Neural progenitor cell (in vitro differentiated cells): ENCODE measurements at regions not wholly inside any gene's neighbourhood (a gene's known extent, or its start where the extent isn't known, plus 50 kb on each side); places are given as distances from the start of the nearest gene placed in this dataset.

Experiments used
- DNase-seq: peaks from one replicate; pipeline ENCODE4 v3.0.0-alpha.2; 2016; ENCODE audit warnings: low spot score
- H2AFZ ChIP-seq: fragments of 200-600 bp; sonication (generic); replicated peaks from 2 replicates; pipeline ENCODE4 v1.6.1; 2016; ENCODE audit warnings: antibody characterized with exemption
- H3F3A ChIP-seq: fragments of 200-600 bp; sonication (generic); 2 replicates; pipeline ENCODE4 v1.6.1; 2016; ENCODE audit warnings: antibody characterized with exemption, low read depth
- H3K27ac ChIP-seq: fragments of 200-600 bp; sonication (generic); 2 replicates; pipeline ENCODE4 v1.5.1; 2016; ENCODE audit warnings: mild to moderate bottlenecking
- H3K27me3 ChIP-seq: fragments of 200-600 bp; sonication (generic); 2 replicates; pipeline ENCODE4 v1.6.1; 2016; ENCODE audit warnings: mild to moderate bottlenecking, moderate library complexity
- H3K36me3 ChIP-seq: fragments of 200-600 bp; sonication (generic); 2 replicates; pipeline ENCODE4 v1.5.1; 2016
- H3K4me1 ChIP-seq: fragments of 200-600 bp; sonication (generic); 2 replicates; pipeline ENCODE4 v1.6.1; 2016; ENCODE audit warnings: mixed run types
- H3K4me2 ChIP-seq: fragments of 200-600 bp; sonication (generic); 2 replicates; pipeline ENCODE4 v1.6.1; 2016
- H3K4me3 ChIP-seq: fragments of 200-600 bp; sonication (generic); 2 replicates; pipeline ENCODE4 v1.5.1; 2016
- H3K79me2 ChIP-seq: fragments of 200-600 bp; sonication (generic); 2 replicates; pipeline ENCODE4 v1.6.1; 2016; ENCODE audit warnings: low read depth
- H3K9ac ChIP-seq: fragments of 200-600 bp; sonication (generic); 2 replicates; pipeline ENCODE4 v1.6.1; 2016
- H3K9me3 ChIP-seq: fragments of 200-600 bp; sonication (generic); 2 replicates; pipeline ENCODE4 v1.5.1; 2016; ENCODE audit warnings: low read depth
- H4K20me1 ChIP-seq: fragments of 200-600 bp; sonication (generic); 2 replicates; pipeline ENCODE4 v1.6.1; 2016; ENCODE audit warnings: low read depth
- H3K27ac Mint-ChIP-seq: 3 replicates; pipeline ENCODE4 v1.8.0; 2021; ENCODE audit warnings: mixed read lengths
- H3K27me3 Mint-ChIP-seq: 2 replicates; pipeline ENCODE4 v1.8.0; 2022; ENCODE audit warnings: low read depth, mild to moderate bottlenecking, inconsistent platforms, moderate library complexity, mixed read lengths; ENCODE audit not compliant: insufficient read depth
- H3K36me3 Mint-ChIP-seq: 3 replicates; pipeline ENCODE4 v1.8.0; 2021; ENCODE audit warnings: mixed read lengths
- H3K4me1 Mint-ChIP-seq: 3 replicates; pipeline ENCODE4 v1.8.0; 2021; ENCODE audit warnings: mixed read lengths
- H3K4me3 Mint-ChIP-seq: 3 replicates; pipeline ENCODE4 v1.8.0; 2021; ENCODE audit warnings: mild to moderate bottlenecking, moderate library complexity, mixed read lengths
- H3K9me3 Mint-ChIP-seq: 3 replicates; pipeline ENCODE4 v1.8.0; 2020; ENCODE audit warnings: mixed read lengths
- CTCF ChIP-seq: fragments of 200-600 bp; sonication (generic); IDR thresholded peaks from 2 replicates; pipeline ENCODE4 v1.5.1; 2017; ENCODE audit warnings: antibody characterized with exemption, mild to moderate bottlenecking
- EZH2 ChIP-seq: fragments of 200-600 bp; sonication (generic); IDR thresholded peaks from 2 replicates; pipeline ENCODE4 v1.6.1; 2017; ENCODE audit warnings: antibody characterized with exemption, mild to moderate bottlenecking, moderate library complexity
- EZH2phosphoT487 ChIP-seq: fragments of 200-600 bp; sonication (generic); IDR thresholded peaks from 2 replicates; pipeline ENCODE4 v1.6.1; 2017; ENCODE audit warnings: antibody characterized with exemption

- no peak for DNase-seq
- no peaks in the 10 kb centered on the region for H4K20me1 ChIP-seq
- no peak overlapping the region for H3K9ac ChIP-seq
- H3K27me3 ChIP-seq = no peaks in the 10 kb centered on the region
- Mint-ChIP-seq H3K27me3 (peaks cover 2% of the 10 kb centered on the region), H3K36me3 (no peaks in the 10 kb centered on the region), H3K4me3 (no peak overlapping the region), H3K4me1 (peaks cover 5% of the 10 kb centered on the region), H3K27ac (no peak overlapping the region), H3K9me3 (peaks cover 1% of the 10 kb centered on the region)
- TF ChIP-seq CTCF = no peak
- no peak for TF ChIP-seq EZH2phosphoT487
- TF ChIP-seq EZH2 = no peak
- H3K4me3 ChIP-seq = no peak overlapping the region
- no peak overlapping the region for H2AFZ ChIP-seq
- H3F3A ChIP-seq = no peaks in the 10 kb centered on the region
- no peaks in the 10 kb centered on the region for H3K79me2 ChIP-seq
- H3K4me1 ChIP-seq = no peaks in the 10 kb centered on the region
- H3K36me3 ChIP-seq = no peaks in the 10 kb centered on the region
- no peaks in the 10 kb centered on the region for H3K9me3 ChIP-seq
- no peak overlapping the region for H3K4me2 ChIP-seq
- H3K27ac ChIP-seq = no peak overlapping the region
Measured at GRCh38 chr7:47696152-47696710, 114.3 kb upstream of the TNS3 start.

- H3K36me3 ChIP-seq = no peaks in the 10 kb centered on the region
- Mint-ChIP-seq H3K27ac (peak overlapping the region; percentile 60), H3K9me3 (peaks cover 1% of the 10 kb centered on the region), H3K4me1 (peaks cover 22% of the 10 kb centered on the region), H3K36me3 (no peaks in the 10 kb centered on the region), H3K4me3 (no peak overlapping the region), H3K27me3 (peaks cover 2% of the 10 kb centered on the region)
- DNase-seq = no peak
- no peaks in the 10 kb centered on the region for H3K79me2 ChIP-seq
- H3K27ac ChIP-seq = no peak overlapping the region
- no peaks in the 10 kb centered on the region for H3K27me3 ChIP-seq
- no peaks in the 10 kb centered on the region for H4K20me1 ChIP-seq
- peaks cover 14% of the 10 kb centered on the region for H3K4me1 ChIP-seq
- H3K9me3 ChIP-seq = no peaks in the 10 kb centered on the region
- H3K4me2 ChIP-seq = no peak overlapping the region
- H3F3A ChIP-seq = peaks cover 12% of the 10 kb centered on the region
- no peak overlapping the region for H3K9ac ChIP-seq
- no peak overlapping the region for H3K4me3 ChIP-seq
- H2AFZ ChIP-seq = no peak overlapping the region
- TF ChIP-seq EZH2phosphoT487 = no peak
Measured at GRCh38 chr7:47693216-47693615, 111.3 kb upstream of the TNS3 start.

- Histone ChIP-seq H3K79me2 (no peaks in the 10 kb centered on the region), H3K27ac (no peak overlapping the region), H3K9ac (no peak overlapping the region), H3K4me2 (no peak overlapping the region), H3K9me3 (no peaks in the 10 kb centered on the region), H3F3A (peaks cover 17% of the 10 kb centered on the region), H3K36me3 (no peaks in the 10 kb centered on the region), H4K20me1 (no peaks in the 10 kb centered on the region), H3K27me3 (no peaks in the 10 kb centered on the region), H2AFZ (no peak overlapping the region), H3K4me1 (peaks cover 14% of the 10 kb centered on the region), H3K4me3 (no peak overlapping the region)
- H3K4me1 Mint-ChIP-seq = peaks cover 20% of the 10 kb centered on the region
- H3K36me3 Mint-ChIP-seq = no peaks in the 10 kb centered on the region
- no peak for DNase-seq
- peaks cover 1% of the 10 kb centered on the region for H3K9me3 Mint-ChIP-seq
- H3K4me3 Mint-ChIP-seq = no peak overlapping the region
- TF ChIP-seq CTCF = no peak
- no peak for TF ChIP-seq EZH2
- TF ChIP-seq EZH2phosphoT487 = no peak
- no peak overlapping the region for H3K27ac Mint-ChIP-seq
- peaks cover 4% of the 10 kb centered on the region for H3K27me3 Mint-ChIP-seq
Measured at GRCh38 chr7:47691988-47692387, 110.1 kb upstream of the TNS3 start.

- Histone ChIP-seq H3K79me2 (no peaks in the 10 kb centered on the region), H3K27me3 (no peaks in the 10 kb centered on the region), H3K9me3 (no peaks in the 10 kb centered on the region), H3F3A (peaks cover 17% of the 10 kb centered on the region), H3K4me3 (no peak overlapping the region), H2AFZ (no peak overlapping the region), H3K27ac (no peak overlapping the region), H3K4me2 (no peak overlapping the region), H3K4me1 (peaks cover 14% of the 10 kb centered on the region), H3K36me3 (no peaks in the 10 kb centered on the region), H3K9ac (no peak overlapping the region), H4K20me1 (no peaks in the 10 kb centered on the region)
- no peak overlapping the region for H3K4me3 Mint-ChIP-seq
- peaks cover 1% of the 10 kb centered on the region for H3K9me3 Mint-ChIP-seq
- H3K27me3 Mint-ChIP-seq = peaks cover 4% of the 10 kb centered on the region
- peaks cover 20% of the 10 kb centered on the region for H3K4me1 Mint-ChIP-seq
- H3K36me3 Mint-ChIP-seq = no peaks in the 10 kb centered on the region
- peak overlapping the region; percentile 15 for H3K27ac Mint-ChIP-seq
- TF ChIP-seq CTCF (no peak), EZH2phosphoT487 (no peak), EZH2 (no peak)
- DNase-seq = no peak
Measured at GRCh38 chr7:47690902-47691558, 109.1 kb upstream of the TNS3 start.
